ENCODE measurements at regions not wholly inside any gene's neighbourhood (a gene's known extent, or its start where the extent isn't known, plus 50 kb on each side); places are given as distances from the start of the nearest gene placed in this dataset.

GRCh38 chr5:114243281-114243971, 118.4 kb upstream of the KCNN2 start:
- no peak for TF ChIP-seq POLR2AphosphoS5 (IDR thresholded peaks at IDR 0.05)
- no peak for TF ChIP-seq CTCF (IDR thresholded peaks at IDR 0.05)

Measured in breast epithelium (tissue), 3 donors.